Liver (tissue), 8 donors: ENCODE measurements at regions not wholly inside any gene's neighbourhood (a gene's known extent, or its start where the extent isn't known, plus 50 kb on each side); places are given as distances from the start of the nearest gene placed in this dataset.

Experiments used
- DNase-seq: peaks from one replicate; pipeline ENCODE4 v3.0.0-alpha.2; 2017; ENCODE audit warnings: low spot score
- H3K27ac ChIP-seq, 2 donors: one replicate each; pipeline ENCODE4 v1.7.0; 2013; ENCODE audit warnings: inconsistent platforms in 2 of 2, low read length in 2 of 2, control low read depth in 1 of 2, low read depth in 1 of 2, mild to moderate bottlenecking in 1 of 2
- H3K27me3 ChIP-seq, 4 donors: one replicate each; pipeline versions ENCODE4 v1.6.1 to v1.7.0; 2013; ENCODE audit warnings: low read length in 3 of 4, inconsistent platforms in 1 of 4, mild to moderate bottlenecking in 1 of 4, moderate library complexity in 1 of 4; ENCODE audit not compliant: control insufficient read depth in 4 of 4, insufficient read depth in 4 of 4
- H3K36me3 ChIP-seq, 4 donors: one replicate each; pipeline versions ENCODE4 v1.6.1 to v1.7.0; 2013; ENCODE audit warnings: low read length in 3 of 4, mild to moderate bottlenecking in 3 of 4, low read depth in 1 of 4, moderate library complexity in 1 of 4; ENCODE audit not compliant: control insufficient read depth in 4 of 4, insufficient read depth in 3 of 4
- H3K4me1 ChIP-seq, 4 donors: one replicate each; pipeline versions ENCODE4 v1.6.1 to v1.7.0; 2013; ENCODE audit warnings: low read length in 3 of 4, mild to moderate bottlenecking in 3 of 4, moderate library complexity in 1 of 4; ENCODE audit not compliant: control insufficient read depth in 4 of 4, insufficient read depth in 4 of 4
- H3K4me3 ChIP-seq, 3 donors: one replicate each; pipeline versions ENCODE4 v1.6.1 to v1.7.0; 2013; ENCODE audit warnings: low read length in 3 of 3, control low read depth in 1 of 3, low read depth in 1 of 3, mild to moderate bottlenecking in 1 of 3
- H3K9ac ChIP-seq, 2 donors: one replicate each; pipeline ENCODE4 v1.7.0; 2013; ENCODE audit warnings: low read length in 2 of 2, mild to moderate bottlenecking in 2 of 2, moderate library complexity in 2 of 2, control low read depth in 1 of 2, low read depth in 1 of 2
- H3K9me3 ChIP-seq, 4 donors: one replicate each; pipeline versions ENCODE4 v1.6.1 to v1.7.0; 2013; ENCODE audit warnings: low read length in 3 of 4; ENCODE audit not compliant: control insufficient read depth in 4 of 4
- EGR1 ChIP-seq, 2 donors: IDR thresholded peaks; 2 replicates each; pipeline ENCODE4 v1.6.1; 2016 to 2018; ENCODE audit warnings: antibody characterized with exemption in 2 of 2, low read depth in 2 of 2
- FOXA1 ChIP-seq: IDR thresholded peaks from 2 replicates; pipeline ENCODE4 v1.6.1; 2016; ENCODE audit warnings: antibody characterized with exemption
- FOXA2 ChIP-seq: IDR thresholded peaks from 2 replicates; pipeline ENCODE4 v1.6.1; 2016; ENCODE audit warnings: antibody characterized with exemption
- GABPA ChIP-seq, 2 donors: IDR thresholded peaks in 1 of 2; conservative IDR thresholded peaks in 1 of 2; 2 replicates each; pipeline ENCODE4 v1.6.1; 2016; ENCODE audit warnings: antibody characterized with exemption in 2 of 2, mild to moderate bottlenecking in 1 of 2, moderate library complexity in 1 of 2
- HNF4A ChIP-seq, 2 donors: conservative IDR thresholded peaks; 2 replicates each; pipeline ENCODE4 v1.6.1; 2016; ENCODE audit warnings: antibody characterized with exemption in 2 of 2, mild to moderate bottlenecking in 2 of 2
- HNF4G ChIP-seq: IDR thresholded peaks from 2 replicates; pipeline ENCODE4 v1.6.1; 2016; ENCODE audit warnings: antibody characterized with exemption
- NR2F2 ChIP-seq: IDR thresholded peaks from 2 replicates; pipeline ENCODE4 v1.6.1; 2016; ENCODE audit warnings: antibody characterized with exemption
- RAD21 ChIP-seq, 2 donors: IDR thresholded peaks; 2 replicates each; pipeline ENCODE4 v1.6.1; 2016; ENCODE audit warnings: antibody characterized with exemption in 2 of 2, mild to moderate bottlenecking in 2 of 2
- RXRA ChIP-seq, 2 donors: IDR thresholded peaks; 2 replicates each; pipeline ENCODE4 v1.6.1; 2017 to 2018; ENCODE audit warnings: antibody characterized with exemption in 2 of 2, mild to moderate bottlenecking in 1 of 2
- SP1 ChIP-seq: IDR thresholded peaks from 2 replicates; pipeline ENCODE4 v1.6.1; 2018; ENCODE audit warnings: antibody characterized with exemption, mild to moderate bottlenecking
- TAF1 ChIP-seq: conservative IDR thresholded peaks from 2 replicates; pipeline ENCODE4 v1.6.1; 2016; ENCODE audit warnings: antibody characterized with exemption, mild to moderate bottlenecking
- YY1 ChIP-seq: IDR thresholded peaks from 2 replicates; pipeline ENCODE4 v1.6.1; 2016; ENCODE audit warnings: antibody characterized with exemption, mild to moderate bottlenecking
- WGBS: extraction: QIAGEN DNeasy Blood & Tissue Kit; methylation state at CpG from one replicate; pipeline ENCODE4 v1.1.7; 2013; 5-methylcytosine and 5-hydroxymethylcytosine counted together
- TF ChIP-seq, protein P1 (sequence below): IDR thresholded peaks from 2 replicates; pipeline ENCODE4 v1.6.1; 2016; ENCODE audit warnings: antibody characterized with exemption
- TF ChIP-seq, protein P2 (sequence below): IDR thresholded peaks from 2 replicates; pipeline ENCODE4 v1.6.1; 2016; ENCODE audit warnings: antibody characterized with exemption
- TF ChIP-seq, protein P3 (sequence below): IDR thresholded peaks from 2 replicates; pipeline ENCODE4 v1.6.1; 2016; ENCODE audit warnings: antibody characterized with exemption, mild to moderate bottlenecking
- TF ChIP-seq, protein P4 (sequence below): fragments of 150-350 bp; IDR thresholded peaks from 2 replicates; pipeline ENCODE4 v1.5.1; 2017; ENCODE audit warnings: improper control_type of control experiment, low read depth, low read length; ENCODE audit not compliant: missing input control
- donor health status: healthy.
- donor health status: healthy.
- donor health status: healthy.
- donor health status: healthy.
- donor health status: healthy.

DNA sequence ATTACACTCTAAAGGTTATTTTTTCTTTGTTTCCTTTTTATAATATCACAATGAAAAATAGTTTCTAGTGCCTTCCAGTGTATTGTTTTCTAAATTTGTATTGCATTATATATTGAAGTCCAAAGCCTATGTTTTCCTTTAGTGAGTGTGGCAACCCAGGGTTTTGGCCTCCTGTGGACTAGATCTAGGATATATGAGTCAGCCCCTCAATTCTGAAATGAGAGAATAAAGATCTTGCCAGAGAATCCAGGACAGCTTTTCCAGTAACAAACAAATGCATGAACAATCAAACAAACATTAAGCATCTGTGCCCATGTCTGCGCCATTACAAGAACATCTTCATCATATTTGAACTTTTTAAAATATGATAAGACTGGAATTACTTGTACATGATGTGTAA lies 70.7 kb upstream of the SSTR1 start (continued):
- no peak for TF ChIP-seq EGR1 (IDR thresholded peaks at IDR 0.05; ENCODE audit: low read depth in 2 of 2)
- TF ChIP-seq FOXA2, result no peak

DNA sequence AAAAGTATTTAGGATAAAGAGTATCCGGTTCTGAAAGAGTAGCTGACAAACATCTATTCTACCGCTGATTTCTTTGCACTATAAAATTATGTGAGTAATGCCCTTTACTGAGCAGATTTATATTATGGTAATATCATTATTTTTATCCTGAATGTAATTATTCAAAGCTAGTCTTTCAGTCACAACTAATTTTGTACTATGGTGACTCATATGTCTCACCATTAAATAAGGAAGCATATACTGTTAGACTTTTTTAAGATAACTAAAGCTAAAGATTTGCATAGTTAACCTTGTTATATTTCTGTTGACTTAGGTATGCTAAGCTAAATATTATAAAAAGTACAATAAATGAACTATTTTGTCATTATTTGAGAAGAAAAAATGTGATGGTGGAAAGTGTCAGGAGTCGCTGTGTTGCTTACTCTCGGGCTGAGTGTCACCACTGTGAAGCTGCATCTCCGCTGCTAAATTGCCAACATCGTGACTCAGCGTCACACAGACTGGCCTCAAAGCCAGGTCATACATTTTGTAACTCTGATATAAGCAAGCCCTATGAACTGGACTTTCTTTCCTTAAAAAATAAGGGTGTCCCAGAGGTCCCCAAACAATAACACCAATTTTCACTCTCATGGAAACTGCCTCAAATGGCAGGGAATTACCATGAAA lies 69.1 kb upstream of the SSTR1 start:
- Histone ChIP-seq H3K27me3 (no peaks in the 10 kb centered on the region), H3K27ac (no peak overlapping the region), H3K36me3 (no peaks in the 10 kb centered on the region), H3K9ac (no peak overlapping the region), H3K4me1 (no peaks in the 10 kb centered on the region), H3K4me3 (no peak overlapping the region), H3K9me3 (no peaks in the 10 kb centered on the region)
- WGBS, result 89% methylated on average over 7 of the region's 7 CpGs
- TF ChIP-seq NR2F2 (no peak), GABPA (IDR thresholded peaks at IDR 0.05 in 1 of 2, conservative IDR thresholded peaks at IDR 0.05 in 1 of 2) (no peak), SP1 (no peak), HNF4A (conservative IDR thresholded peaks at IDR 0.05) (no peak), FOXA2 (no peak), RAD21 (IDR thresholded peaks at IDR 0.05) (no peak), HNF4G (no peak), FOXA1 (no peak), TAF1 (no peak)
- TF ChIP-seq, protein P1, sequence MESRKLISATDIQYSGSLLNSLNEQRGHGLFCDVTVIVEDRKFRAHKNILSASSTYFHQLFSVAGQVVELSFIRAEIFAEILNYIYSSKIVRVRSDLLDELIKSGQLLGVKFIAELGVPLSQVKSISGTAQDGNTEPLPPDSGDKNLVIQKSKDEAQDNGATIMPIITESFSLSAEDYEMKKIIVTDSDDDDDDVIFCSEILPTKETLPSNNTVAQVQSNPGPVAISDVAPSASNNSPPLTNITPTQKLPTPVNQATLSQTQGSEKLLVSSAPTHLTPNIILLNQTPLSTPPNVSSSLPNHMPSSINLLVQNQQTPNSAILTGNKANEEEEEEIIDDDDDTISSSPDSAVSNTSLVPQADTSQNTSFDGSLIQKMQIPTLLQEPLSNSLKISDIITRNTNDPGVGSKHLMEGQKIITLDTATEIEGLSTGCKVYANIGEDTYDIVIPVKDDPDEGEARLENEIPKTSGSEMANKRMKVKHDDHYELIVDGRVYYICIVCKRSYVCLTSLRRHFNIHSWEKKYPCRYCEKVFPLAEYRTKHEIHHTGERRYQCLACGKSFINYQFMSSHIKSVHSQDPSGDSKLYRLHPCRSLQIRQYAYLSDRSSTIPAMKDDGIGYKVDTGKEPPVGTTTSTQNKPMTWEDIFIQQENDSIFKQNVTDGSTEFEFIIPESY, result no peak
- TF ChIP-seq, protein P2, sequence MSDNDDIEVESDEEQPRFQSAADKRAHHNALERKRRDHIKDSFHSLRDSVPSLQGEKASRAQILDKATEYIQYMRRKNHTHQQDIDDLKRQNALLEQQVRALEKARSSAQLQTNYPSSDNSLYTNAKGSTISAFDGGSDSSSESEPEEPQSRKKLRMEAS, result no peak
- TF ChIP-seq, protein P3, sequence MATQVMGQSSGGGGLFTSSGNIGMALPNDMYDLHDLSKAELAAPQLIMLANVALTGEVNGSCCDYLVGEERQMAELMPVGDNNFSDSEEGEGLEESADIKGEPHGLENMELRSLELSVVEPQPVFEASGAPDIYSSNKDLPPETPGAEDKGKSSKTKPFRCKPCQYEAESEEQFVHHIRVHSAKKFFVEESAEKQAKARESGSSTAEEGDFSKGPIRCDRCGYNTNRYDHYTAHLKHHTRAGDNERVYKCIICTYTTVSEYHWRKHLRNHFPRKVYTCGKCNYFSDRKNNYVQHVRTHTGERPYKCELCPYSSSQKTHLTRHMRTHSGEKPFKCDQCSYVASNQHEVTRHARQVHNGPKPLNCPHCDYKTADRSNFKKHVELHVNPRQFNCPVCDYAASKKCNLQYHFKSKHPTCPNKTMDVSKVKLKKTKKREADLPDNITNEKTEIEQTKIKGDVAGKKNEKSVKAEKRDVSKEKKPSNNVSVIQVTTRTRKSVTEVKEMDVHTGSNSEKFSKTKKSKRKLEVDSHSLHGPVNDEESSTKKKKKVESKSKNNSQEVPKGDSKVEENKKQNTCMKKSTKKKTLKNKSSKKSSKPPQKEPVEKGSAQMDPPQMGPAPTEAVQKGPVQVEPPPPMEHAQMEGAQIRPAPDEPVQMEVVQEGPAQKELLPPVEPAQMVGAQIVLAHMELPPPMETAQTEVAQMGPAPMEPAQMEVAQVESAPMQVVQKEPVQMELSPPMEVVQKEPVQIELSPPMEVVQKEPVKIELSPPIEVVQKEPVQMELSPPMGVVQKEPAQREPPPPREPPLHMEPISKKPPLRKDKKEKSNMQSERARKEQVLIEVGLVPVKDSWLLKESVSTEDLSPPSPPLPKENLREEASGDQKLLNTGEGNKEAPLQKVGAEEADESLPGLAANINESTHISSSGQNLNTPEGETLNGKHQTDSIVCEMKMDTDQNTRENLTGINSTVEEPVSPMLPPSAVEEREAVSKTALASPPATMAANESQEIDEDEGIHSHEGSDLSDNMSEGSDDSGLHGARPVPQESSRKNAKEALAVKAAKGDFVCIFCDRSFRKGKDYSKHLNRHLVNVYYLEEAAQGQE, result no peak
- DNase-seq, result no peak

DNA sequence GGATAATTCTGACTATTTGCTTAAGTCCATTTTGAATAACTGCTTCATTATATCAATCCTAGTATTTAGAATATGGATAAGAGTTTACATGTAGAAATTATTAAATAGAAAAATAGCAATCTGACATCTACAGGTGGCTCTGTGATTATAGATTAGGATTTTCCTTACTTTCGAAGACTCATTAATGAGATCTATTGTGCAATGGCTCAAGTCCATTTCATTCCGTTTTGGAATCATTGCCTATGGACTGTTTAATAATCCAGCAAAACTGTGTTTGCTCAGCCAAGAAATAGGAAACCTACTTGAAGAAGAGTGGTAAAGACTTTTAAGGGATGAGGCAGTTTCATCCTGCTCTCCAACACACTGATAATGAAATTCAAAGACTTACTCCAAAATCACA lies 67.8 kb upstream of the SSTR1 start:
- no peak for DNase-seq
- Histone ChIP-seq H3K9ac (no peak overlapping the region), H3K9me3 (no peaks in the 10 kb centered on the region), H3K27ac (no peak overlapping the region), H3K27me3 (no peaks in the 10 kb centered on the region), H3K4me3 (no peak overlapping the region), H3K36me3 (no peaks in the 10 kb centered on the region), H3K4me1 (no peaks in the 10 kb centered on the region)
- whole genome bisulfite sequencing, result 66% methylated on average over 2 of the region's 2 CpGs
- TF ChIP-seq SP1 (no peak), RXRA (IDR thresholded peaks at IDR 0.05) (no peak), HNF4A (conservative IDR thresholded peaks at IDR 0.05) (no peak), FOXA2 (no peak), HNF4G (no peak), FOXA1 (no peak), RAD21 (IDR thresholded peaks at IDR 0.05) (no peak), TAF1 (no peak), YY1 (no peak), EGR1 (IDR thresholded peaks at IDR 0.05; ENCODE audit: low read depth in 2 of 2) (no peak), GABPA (IDR thresholded peaks at IDR 0.05 in 1 of 2, conservative IDR thresholded peaks at IDR 0.05 in 1 of 2) (no peak)
- TF ChIP-seq, protein P3, result no peak
- TF ChIP-seq, protein P2, result no peak
- TF ChIP-seq, protein P4, sequence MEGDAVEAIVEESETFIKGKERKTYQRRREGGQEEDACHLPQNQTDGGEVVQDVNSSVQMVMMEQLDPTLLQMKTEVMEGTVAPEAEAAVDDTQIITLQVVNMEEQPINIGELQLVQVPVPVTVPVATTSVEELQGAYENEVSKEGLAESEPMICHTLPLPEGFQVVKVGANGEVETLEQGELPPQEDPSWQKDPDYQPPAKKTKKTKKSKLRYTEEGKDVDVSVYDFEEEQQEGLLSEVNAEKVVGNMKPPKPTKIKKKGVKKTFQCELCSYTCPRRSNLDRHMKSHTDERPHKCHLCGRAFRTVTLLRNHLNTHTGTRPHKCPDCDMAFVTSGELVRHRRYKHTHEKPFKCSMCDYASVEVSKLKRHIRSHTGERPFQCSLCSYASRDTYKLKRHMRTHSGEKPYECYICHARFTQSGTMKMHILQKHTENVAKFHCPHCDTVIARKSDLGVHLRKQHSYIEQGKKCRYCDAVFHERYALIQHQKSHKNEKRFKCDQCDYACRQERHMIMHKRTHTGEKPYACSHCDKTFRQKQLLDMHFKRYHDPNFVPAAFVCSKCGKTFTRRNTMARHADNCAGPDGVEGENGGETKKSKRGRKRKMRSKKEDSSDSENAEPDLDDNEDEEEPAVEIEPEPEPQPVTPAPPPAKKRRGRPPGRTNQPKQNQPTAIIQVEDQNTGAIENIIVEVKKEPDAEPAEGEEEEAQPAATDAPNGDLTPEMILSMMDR, result no peak
